GM12878 (cell line): ENCODE measurements at regions not wholly inside any gene's neighbourhood (a gene's known extent, or its start where the extent isn't known, plus 50 kb on each side); places are given as distances from the start of the nearest gene placed in this dataset.

Experiments
- ATAC-seq: fragments of 200-7000 bp; cut with Tn5 transposase; 3 replicates; pipeline ENCODE4 v1.9.1; 2020; ENCODE audit warnings: mild to moderate bottlenecking, moderate library complexity
- BruUV-seq: library from RNA; stranded (reverse); fragments of 400-500 nt; replicated peaks from 2 replicates; lab custom pipeline; 2021; lab: Mats Ljungman, UMichigan
- CTCF ChIA-PET: fragments of 300-600 bp; sonication (Branson Sonifier 250); formaldehyde crosslinking; extraction: SDS; loops from one replicate; lab custom pipeline; 2021; ENCODE audit warnings: inconsistent platforms; lab: Yijun Ruan, JAX
- POLR2A ChIA-PET: fragments of 350-600 bp; formaldehyde crosslinking; extraction: SDS; loops from one replicate; lab custom pipeline; 2021; ENCODE audit warnings: inconsistent platforms; lab: Charles Lee
- RAD21 ChIA-PET: fragments of 300-600 bp; sonication (Branson Sonifier 250); formaldehyde crosslinking; loops from one replicate; lab custom pipeline; 2023; ENCODE audit warnings: antibody characterized with exemption; ENCODE audit not compliant: unreplicated experiment; lab: Charles Lee
- SMC1A ChIA-PET: fragments of 300-600 bp; sonication (Branson Sonifier 250); formaldehyde crosslinking; loops from one replicate; lab custom pipeline; 2023; ENCODE audit not compliant: unreplicated experiment, uncharacterized antibody; lab: Charles Lee
- DNase-seq: peaks from one replicate; pipeline ENCODE4 v3.0.0-alpha.2; 2011; ENCODE audit warnings: low read depth, low spot score
- FAIRE-seq: peaks from 3 replicates; lab custom pipeline; 2011; peaks lifted over from hg19 to GRCh38; lab: Jason Lieb, UNC
- H2AFZ ChIP-seq: 2 replicates; pipeline ENCODE4 v1.6.0; 2011; ENCODE audit warnings: low read depth, low read length, control low read depth; ENCODE audit not compliant: control insufficient read depth
- H3K27ac ChIP-seq: 2 replicates; pipeline ENCODE4 v1.5.1; 2011; ENCODE audit warnings: control low read depth; ENCODE audit not compliant: control insufficient read depth, insufficient read depth
- H3K27me3 ChIP-seq, 2 experiments: replicated peaks in 1 of 2; 2 replicates each; pipeline versions ENCODE4 v1.6.0 to v1.6.1; 2011; ENCODE audit warnings: low read length in 1 of 2; ENCODE audit not compliant: control insufficient read depth in 2 of 2, insufficient read depth in 2 of 2
- H3K36me3 ChIP-seq, 2 experiments: 2 replicates each; pipeline ENCODE4 v1.5.1; 2011; ENCODE audit warnings: low read length in 1 of 2; ENCODE audit not compliant: control insufficient read depth in 2 of 2, insufficient read depth in 2 of 2
- H3K4me1 ChIP-seq: 2 replicates; pipeline ENCODE4 v1.6.1; 2011; ENCODE audit warnings: mild to moderate bottlenecking, low read length, moderate library complexity, mixed read lengths; ENCODE audit not compliant: control insufficient read depth, insufficient read depth
- H3K4me2 ChIP-seq: 2 replicates; pipeline ENCODE4 v1.6.0; 2011; ENCODE audit warnings: control low read depth; ENCODE audit not compliant: control insufficient read depth, insufficient read depth
- H3K4me3 ChIP-seq: fragments of 200-600 bp; sonication (generic); 2 replicates; pipeline ENCODE4 v1.5.1; 2016
- H3K79me2 ChIP-seq: 2 replicates; pipeline ENCODE4 v1.6.0; 2011; ENCODE audit warnings: low read length; ENCODE audit not compliant: control insufficient read depth, insufficient read depth
- H3K9ac ChIP-seq: 2 replicates; pipeline ENCODE4 v1.8.0; 2011; ENCODE audit warnings: low read length, control low read depth, mixed read lengths; ENCODE audit not compliant: control insufficient read depth, insufficient read depth
- H3K9me3 ChIP-seq: replicated peaks from 3 replicates; pipeline ENCODE4 v1.5.1; 2011; ENCODE audit warnings: mild to moderate bottlenecking, low read length; ENCODE audit not compliant: control insufficient read depth, insufficient read depth
- H4K20me1 ChIP-seq: 2 replicates; pipeline ENCODE4 v1.6.0; 2011; ENCODE audit not compliant: control insufficient read depth, insufficient read depth
- EED ChIP-seq: sonication (generic); IDR thresholded peaks from 2 replicates; pipeline ENCODE4 v1.6.1; 2016; ENCODE audit warnings: antibody characterized with exemption, low read depth
- FOXK2 ChIP-seq: fragments of 450-650 bp; IDR thresholded peaks from 2 replicates; pipeline ENCODE4 v1.6.1; 2017; ENCODE audit warnings: mild to moderate bottlenecking, moderate library complexity
- LARP7 ChIP-seq: fragments of 450-650 bp; IDR thresholded peaks from 2 replicates; pipeline ENCODE4 v1.6.1; 2017; ENCODE audit warnings: mild to moderate bottlenecking
- NFYB ChIP-seq: IDR thresholded peaks from 2 replicates; pipeline ENCODE4 v1.6.1; 2011; ENCODE audit warnings: low read depth, mild to moderate bottlenecking, low read length, improper control_type of control experiment, moderate library complexity; ENCODE audit not compliant: insufficient read depth
- POLR2AphosphoS2 ChIP-seq: IDR thresholded peaks from 2 replicates; pipeline ENCODE4 v1.6.1; 2011; ENCODE audit warnings: low read depth, mild to moderate bottlenecking, low read length, improper control_type of control experiment, moderate library complexity
- RELA ChIP-seq: fragments of 450-650 bp; IDR thresholded peaks from 2 replicates; pipeline ENCODE4 v1.8.0; 2014; ENCODE audit warnings: borderline replicate concordance; ENCODE audit not compliant: partially characterized antibody
- SRF ChIP-seq, 2 experiments: IDR thresholded peaks; 2 replicates each; pipeline ENCODE4 v1.6.1; 2011; ENCODE audit warnings: low read depth in 2 of 2, low read length in 2 of 2, mild to moderate bottlenecking in 1 of 2, moderate library complexity in 1 of 2
- STAT3 ChIP-seq: IDR thresholded peaks from 2 replicates; pipeline ENCODE4 v1.6.1; 2011; ENCODE audit warnings: low read depth, low read length, improper control_type of control experiment
- SUZ12 ChIP-seq: fragments of 200-600 bp; sonication (generic); IDR thresholded peaks from one replicate; pipeline ENCODE4 v1.6.1; 2018; ENCODE audit warnings: antibody characterized with exemption, mild to moderate bottlenecking; ENCODE audit not compliant: unreplicated experiment
- TAF1 ChIP-seq: IDR thresholded peaks from 2 replicates; pipeline ENCODE4 v1.6.1; 2011; ENCODE audit warnings: mild to moderate bottlenecking, low read depth, low read length, borderline replicate concordance
- TCF7 ChIP-seq: IDR thresholded peaks from 2 replicates; pipeline ENCODE4 v1.6.1; 2014; ENCODE audit warnings: antibody characterized with exemption, borderline replicate concordance
- ZNF384 ChIP-seq: IDR thresholded peaks from 2 replicates; pipeline ENCODE4 v1.6.1; 2012; ENCODE audit warnings: low read depth, mild to moderate bottlenecking, low read length, improper control_type of control experiment, borderline replicate concordance
- in situ Hi-C: fragments of 300-500 bp; cut with MboI; formaldehyde crosslinking; loops from 9 replicates; pipeline ENCODE4 v1.14.3; 2018; ENCODE audit warnings: mixed read lengths
- intact Hi-C: fragments of 100-400 bp; cut with micrococcal nuclease; formaldehyde crosslinking; loops from one replicate; pipeline ENCODE4 v1.14.2; 2022; ENCODE audit not compliant: unreplicated experiment
- TF ChIP-seq, protein P1 (sequence below): fragments of 450-650 bp; IDR thresholded peaks from 2 replicates; pipeline ENCODE4 v1.6.1; 2017; ENCODE audit warnings: mild to moderate bottlenecking
- TF ChIP-seq, protein P2 (sequence below): fragments of 450-650 bp; IDR thresholded peaks from 2 replicates; pipeline ENCODE4 v1.6.1; 2017; ENCODE audit warnings: borderline replicate concordance

DNA sequence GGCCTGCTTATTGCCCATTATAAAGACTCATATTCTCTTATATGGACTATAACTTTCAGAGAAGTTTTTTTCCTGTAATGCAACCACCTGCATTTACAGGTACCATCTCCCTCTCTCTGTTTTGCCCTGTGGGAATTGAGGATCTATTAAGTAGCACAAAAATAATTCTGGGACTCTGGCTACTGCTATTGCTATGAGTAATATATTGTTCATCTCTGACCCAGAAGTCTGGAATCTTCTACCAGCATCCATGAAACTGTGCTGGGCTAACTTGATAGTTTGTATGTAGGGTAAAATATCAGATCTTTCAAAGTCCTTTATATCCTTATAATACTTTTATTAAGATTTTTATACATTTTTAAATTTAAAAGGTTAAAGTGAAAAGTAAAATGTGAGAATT, 607.2 kb downstream of the EFNA5 start:
- BruUV-seq = no TSS peak
- H3K9ac ChIP-seq = no peak overlapping the region
- POLR2A ChIA-PET = interaction anchor here (0.7 kb wide), 1 partner anchor 30 kb away, joined by 3 read pairs; no protein-coding TSS in a partner anchor
- SMC1A ChIA-PET = interaction anchor here (1.0 kb wide), 1 partner anchor 9 kb away, joined by 3 read pairs; no protein-coding TSS in a partner anchor
- TF ChIP-seq NFYB = no peak
- TF ChIP-seq FOXK2 = no peak
- TF ChIP-seq STAT3 = no peak
- no peak for TF ChIP-seq LARP7
- TF ChIP-seq TCF7 = no peak
- TF ChIP-seq, protein P1, sequence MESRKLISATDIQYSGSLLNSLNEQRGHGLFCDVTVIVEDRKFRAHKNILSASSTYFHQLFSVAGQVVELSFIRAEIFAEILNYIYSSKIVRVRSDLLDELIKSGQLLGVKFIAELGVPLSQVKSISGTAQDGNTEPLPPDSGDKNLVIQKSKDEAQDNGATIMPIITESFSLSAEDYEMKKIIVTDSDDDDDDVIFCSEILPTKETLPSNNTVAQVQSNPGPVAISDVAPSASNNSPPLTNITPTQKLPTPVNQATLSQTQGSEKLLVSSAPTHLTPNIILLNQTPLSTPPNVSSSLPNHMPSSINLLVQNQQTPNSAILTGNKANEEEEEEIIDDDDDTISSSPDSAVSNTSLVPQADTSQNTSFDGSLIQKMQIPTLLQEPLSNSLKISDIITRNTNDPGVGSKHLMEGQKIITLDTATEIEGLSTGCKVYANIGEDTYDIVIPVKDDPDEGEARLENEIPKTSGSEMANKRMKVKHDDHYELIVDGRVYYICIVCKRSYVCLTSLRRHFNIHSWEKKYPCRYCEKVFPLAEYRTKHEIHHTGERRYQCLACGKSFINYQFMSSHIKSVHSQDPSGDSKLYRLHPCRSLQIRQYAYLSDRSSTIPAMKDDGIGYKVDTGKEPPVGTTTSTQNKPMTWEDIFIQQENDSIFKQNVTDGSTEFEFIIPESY = no peak
- TF ChIP-seq SUZ12 = no peak
- no peak for TF ChIP-seq ZNF384
- TF ChIP-seq TAF1 = no peak
- no peak for TF ChIP-seq RELA
- no peak for TF ChIP-seq POLR2AphosphoS2
- TF ChIP-seq, protein P2, sequence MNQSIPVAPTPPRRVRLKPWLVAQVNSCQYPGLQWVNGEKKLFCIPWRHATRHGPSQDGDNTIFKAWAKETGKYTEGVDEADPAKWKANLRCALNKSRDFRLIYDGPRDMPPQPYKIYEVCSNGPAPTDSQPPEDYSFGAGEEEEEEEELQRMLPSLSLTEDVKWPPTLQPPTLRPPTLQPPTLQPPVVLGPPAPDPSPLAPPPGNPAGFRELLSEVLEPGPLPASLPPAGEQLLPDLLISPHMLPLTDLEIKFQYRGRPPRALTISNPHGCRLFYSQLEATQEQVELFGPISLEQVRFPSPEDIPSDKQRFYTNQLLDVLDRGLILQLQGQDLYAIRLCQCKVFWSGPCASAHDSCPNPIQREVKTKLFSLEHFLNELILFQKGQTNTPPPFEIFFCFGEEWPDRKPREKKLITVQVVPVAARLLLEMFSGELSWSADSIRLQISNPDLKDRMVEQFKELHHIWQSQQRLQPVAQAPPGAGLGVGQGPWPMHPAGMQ = no peak
- no peak for TF ChIP-seq EED
- TF ChIP-seq SRF (IDR thresholded peaks at IDR 0.05; ENCODE audit: low read depth in 2 of 2, low read length in 2 of 2) = no peak
- DNase-seq (no peak), ATAC-seq (no peak), FAIRE-seq (no peak)
- intact Hi-C loops = no loop called here
- no peaks in the 10 kb centered on the region for H3K79me2 ChIP-seq
- H3K4me1 ChIP-seq = no peaks in the 10 kb centered on the region
- no peaks in the 10 kb centered on the region for H3K9me3 ChIP-seq
- no peaks in the 10 kb centered on the region for H4K20me1 ChIP-seq
- RAD21 ChIA-PET = no interaction called here
- no peak overlapping the region for H3K4me2 ChIP-seq
- no peaks in the 10 kb centered on the region for H3K36me3 ChIP-seq
- in situ Hi-C loops = no loop called here
- no peaks in the 10 kb centered on the region for H3K27me3 ChIP-seq
- CTCF ChIA-PET = interaction anchor here (0.6 kb wide), 1 partner anchor 26 kb away, joined by 3 read pairs; no protein-coding TSS in a partner anchor
- no peak overlapping the region for H3K27ac ChIP-seq
- H3K4me3 ChIP-seq = no peak overlapping the region
- H2AFZ ChIP-seq = no peak overlapping the region
